HEK293 (cell line): ENCODE measurements at regions not wholly inside any gene's neighbourhood (a gene's known extent, or its start where the extent isn't known, plus 50 kb on each side); places are given as distances from the start of the nearest gene placed in this dataset.

ENCODE experiments used
- MYNN ChIP-seq: fragments of 450-650 bp; formaldehyde crosslinking; IDR thresholded peaks from 2 replicates; pipeline ENCODE4 v1.5.1; 2016; ENCODE audit warnings: missing biosample characterization, missing genetic modification characterization, borderline replicate concordance
- MZF1 ChIP-seq: fragments of 450-650 bp; formaldehyde crosslinking; IDR thresholded peaks from 2 replicates; pipeline ENCODE4 v1.5.1; 2017; ENCODE audit warnings: missing biosample characterization, missing genetic modification characterization, borderline replicate concordance
- ZBTB49 ChIP-seq: fragments of 450-650 bp; formaldehyde crosslinking; IDR thresholded peaks from 2 replicates; pipeline ENCODE4 v1.5.1; 2016; ENCODE audit warnings: missing biosample characterization, missing genetic modification characterization, low read depth
- ZNF16 ChIP-seq: fragments of 450-650 bp; formaldehyde crosslinking; IDR thresholded peaks from 2 replicates; pipeline ENCODE4 v1.5.1; 2016; ENCODE audit warnings: low read depth, missing biosample characterization, missing genetic modification characterization
- ZNF221 ChIP-seq: fragments of 450-650 bp; formaldehyde crosslinking; IDR thresholded peaks from 2 replicates; pipeline ENCODE4 v1.5.1; 2017; ENCODE audit warnings: missing biosample characterization, missing genetic modification characterization, borderline replicate concordance

- no peak for TF ChIP-seq ZNF16
- no peak for TF ChIP-seq MYNN (tag by site-specific recombination)
- TF ChIP-seq ZNF221 (tag by site-specific recombination) = no peak
- no peak for TF ChIP-seq ZBTB49
- no peak for TF ChIP-seq MZF1 (tag by site-specific recombination)
Measured at GRCh38 chr14:96143906-96144305, 60.7 kb upstream of the BDKRB2 start.
